ENCODE measurements at regions not wholly inside any gene's neighbourhood (a gene's known extent, or its start where the extent isn't known, plus 50 kb on each side); places are given as distances from the start of the nearest gene placed in this dataset.
"Not testable (repeated sequence)": the region's sequence is repeated elsewhere in the genome, so short reads cannot be mapped to it uniquely, and the experiment has no call there.

GRCh38 chr2:111559301-111559700 is 324.7 kb downstream of the ANAPC1 start:
- not testable (repeated sequence) for TF ChIP-seq CTCF (conservative IDR thresholded peaks at IDR 0.05 in 1 of 2, IDR thresholded peaks at IDR 0.05 in 1 of 2; ENCODE audit: extremely low read depth in 1 of 2, insufficient read depth in 1 of 2, low read depth in 1 of 2, low read length in 2 of 2); EZH2 (IDR thresholded peaks at IDR 0.05; ENCODE audit: borderline replicate concordance, low read length)

Measured in mammary epithelial cell (primary cell).